ENCODE measurements at regions not wholly inside any gene's neighbourhood (a gene's known extent, or its start where the extent isn't known, plus 50 kb on each side); places are given as distances from the start of the nearest gene placed in this dataset.
"Not testable (repeated sequence)": the region's sequence is repeated elsewhere in the genome, so short reads cannot be mapped to it uniquely, and the experiment has no call there.

GRCh38 chrX:7596822-7597221 lies 246.1 kb upstream of the VCX start:
- TF ChIP-seq MYC (IDR thresholded peaks at IDR 0.05; ENCODE audit: low read depth, low read length) (no peak), POLR2A (IDR thresholded peaks at IDR 0.05; ENCODE audit: low read depth, low read length) (no peak), GATA2 (IDR thresholded peaks at IDR 0.05; ENCODE audit: insufficient read depth, insufficient read length, low read depth, low read length) (no peak), FOS (IDR thresholded peaks at IDR 0.05; ENCODE audit: borderline replicate concordance, insufficient read depth, low read length) (no peak), POLR2AphosphoS5 (IDR thresholded peaks at IDR 0.05; ENCODE audit: insufficient read depth, low read depth, low read length) (no peak), MAX (IDR thresholded peaks at IDR 0.05; ENCODE audit: insufficient read depth, insufficient read length) (no peak), EZH2 (IDR thresholded peaks at IDR 0.05; ENCODE audit: borderline replicate concordance, low read depth, low read length, severe bottlenecking) (no peak), CTCF (IDR thresholded peaks at IDR 0.05; ENCODE audit: extremely low read depth in 1 of 2, insufficient read depth in 1 of 2, low read depth in 1 of 2, low read length in 2 of 2) (no peak), JUN (IDR thresholded peaks at IDR 0.05; ENCODE audit: borderline replicate concordance, insufficient read depth, insufficient read length, low read depth) (no peak)
- Histone ChIP-seq H3K4me1 (ENCODE audit: control insufficient read depth, extremely low read depth, insufficient read depth, low read length) (no peaks in the 10 kb centered on the region), H3K36me3 (ENCODE audit: control insufficient read depth in 2 of 2, extremely low read depth in 1 of 2, insufficient read depth in 2 of 2, low read length in 2 of 2) (no peaks in the 10 kb centered on the region), H3K9me1 (replicated peaks; ENCODE audit: control insufficient read depth, extremely low read depth, insufficient read depth, low read length) (no peaks in the 10 kb centered on the region), H4K20me1 (replicated peaks; ENCODE audit: control insufficient read depth, extremely low read depth, insufficient read depth, low read length) (no peaks in the 10 kb centered on the region), H3K9ac (replicated peaks; ENCODE audit: extremely low read depth, insufficient read depth, low read length) (no peak overlapping the region), H3K4me3 (replicated peaks in 1 of 3; ENCODE audit: insufficient read depth in 1 of 3, low read depth in 1 of 3, low read length in 3 of 3) (no peak overlapping the region), H3K27ac (ENCODE audit: insufficient read depth, low read depth, low read length) (no peak overlapping the region), H2AFZ (ENCODE audit: low read depth, low read length) (no peak overlapping the region), H3K79me2 (ENCODE audit: control insufficient read depth, insufficient read depth, low read length) (no peaks in the 10 kb centered on the region), H3K9me3 (replicated peaks; ENCODE audit: control insufficient read depth, insufficient read depth, low read length) (no peaks in the 10 kb centered on the region), H3K4me2 (ENCODE audit: insufficient read depth, low read length) (no peak overlapping the region), H3K27me3 (ENCODE audit: control insufficient read depth in 2 of 2, insufficient read depth in 2 of 2, low read length in 2 of 2) (no peaks in the 10 kb centered on the region)
- ChIA-PET CTCF (no interaction called here), POLR2A (no interaction called here)
- intact Hi-C loops (cut with micrococcal nuclease) = no loop called here
- no TSS peak for BruUV-seq (replicated peaks)
- dilution Hi-C loops (cut with MboI; ENCODE audit: extremely low pct_ligation_motif_present, low sequenced_read_pairs) = no loop called here
- no peak for FAIRE-seq
- DNase-seq (ENCODE audit: low read depth, low spot score) = no peak

- H3K4me1 ChIP-seq (ENCODE audit: control insufficient read depth, extremely low read depth, insufficient read depth, low read length); H3K27ac ChIP-seq (ENCODE audit: insufficient read depth, low read depth, low read length); H3K4me2 ChIP-seq (ENCODE audit: insufficient read depth, low read length); H3K4me3 ChIP-seq (replicated peaks in 1 of 3; ENCODE audit: insufficient read depth in 1 of 3, low read depth in 1 of 3, low read length in 3 of 3); H3K9ac ChIP-seq (replicated peaks; ENCODE audit: extremely low read depth, insufficient read depth, low read length); H3K9me3 ChIP-seq (replicated peaks; ENCODE audit: control insufficient read depth, insufficient read depth, low read length); H3K79me2 ChIP-seq (ENCODE audit: control insufficient read depth, insufficient read depth, low read length); CTCF ChIA-PET; FAIRE-seq; dilution Hi-C loops (cut with MboI; ENCODE audit: extremely low pct_ligation_motif_present, low sequenced_read_pairs); H2AFZ ChIP-seq (ENCODE audit: low read depth, low read length); H3K27me3 ChIP-seq (ENCODE audit: control insufficient read depth in 2 of 2, insufficient read depth in 2 of 2, low read length in 2 of 2); BruUV-seq (replicated peaks); DNase-seq (ENCODE audit: low read depth, low spot score); H3K9me1 ChIP-seq (replicated peaks; ENCODE audit: control insufficient read depth, extremely low read depth, insufficient read depth, low read length); POLR2A ChIA-PET; H4K20me1 ChIP-seq (replicated peaks; ENCODE audit: control insufficient read depth, extremely low read depth, insufficient read depth, low read length); intact Hi-C loops (cut with micrococcal nuclease); H3K36me3 ChIP-seq (ENCODE audit: control insufficient read depth in 2 of 2, extremely low read depth in 1 of 2, insufficient read depth in 2 of 2, low read length in 2 of 2): not testable (repeated sequence)
Measured at GRCh38 chrX:7593370-7593769, 249.6 kb upstream of the VCX start.
